Neural crest cell (in vitro differentiated cells): ENCODE measurements at regions not wholly inside any gene's neighbourhood (a gene's known extent, or its start where the extent isn't known, plus 50 kb on each side); places are given as distances from the start of the nearest gene placed in this dataset.

ENCODE experiments used
- DNase-seq: peaks from one replicate; pipeline ENCODE4 v3.0.0; 2021; ENCODE audit warnings: low read depth, mixed read lengths, low spot score
- H3K27ac Mint-ChIP-seq: one replicate; pipeline ENCODE4 v1.8.0; 2021; ENCODE audit warnings: mild to moderate bottlenecking, mixed read lengths; ENCODE audit not compliant: unreplicated experiment
- H3K27me3 Mint-ChIP-seq: 2 replicates; pipeline ENCODE4 v1.8.0; 2021; ENCODE audit warnings: low read depth, mild to moderate bottlenecking, mixed read lengths
- H3K36me3 Mint-ChIP-seq: 2 replicates; pipeline ENCODE4 v1.8.0; 2021; ENCODE audit warnings: low read depth, mild to moderate bottlenecking, mixed read lengths
- H3K4me1 Mint-ChIP-seq: 2 replicates; pipeline ENCODE4 v1.8.0; 2021; ENCODE audit warnings: mixed read lengths
- H3K4me3 Mint-ChIP-seq: one replicate; pipeline ENCODE4 v1.8.0; 2021; ENCODE audit warnings: mild to moderate bottlenecking, mixed read lengths
- H3K9me3 Mint-ChIP-seq: 2 replicates; pipeline ENCODE4 v1.8.0; 2021; ENCODE audit warnings: mixed read lengths
- TF ChIP-seq, protein P1 (sequence below): fragments of 200-600 bp; sonication (generic); conservative IDR thresholded peaks from 2 replicates; pipeline ENCODE4 v1.5.0; 2021; ENCODE audit warnings: antibody characterized with exemption, mild to moderate bottlenecking

- H3K4me3 Mint-ChIP-seq = no peak overlapping the region
- no peaks in the 10 kb centered on the region for H3K9me3 Mint-ChIP-seq
- no peak overlapping the region for H3K27ac Mint-ChIP-seq
- no peaks in the 10 kb centered on the region for H3K4me1 Mint-ChIP-seq
- no peaks in the 10 kb centered on the region for H3K36me3 Mint-ChIP-seq
- TF ChIP-seq, protein P1, sequence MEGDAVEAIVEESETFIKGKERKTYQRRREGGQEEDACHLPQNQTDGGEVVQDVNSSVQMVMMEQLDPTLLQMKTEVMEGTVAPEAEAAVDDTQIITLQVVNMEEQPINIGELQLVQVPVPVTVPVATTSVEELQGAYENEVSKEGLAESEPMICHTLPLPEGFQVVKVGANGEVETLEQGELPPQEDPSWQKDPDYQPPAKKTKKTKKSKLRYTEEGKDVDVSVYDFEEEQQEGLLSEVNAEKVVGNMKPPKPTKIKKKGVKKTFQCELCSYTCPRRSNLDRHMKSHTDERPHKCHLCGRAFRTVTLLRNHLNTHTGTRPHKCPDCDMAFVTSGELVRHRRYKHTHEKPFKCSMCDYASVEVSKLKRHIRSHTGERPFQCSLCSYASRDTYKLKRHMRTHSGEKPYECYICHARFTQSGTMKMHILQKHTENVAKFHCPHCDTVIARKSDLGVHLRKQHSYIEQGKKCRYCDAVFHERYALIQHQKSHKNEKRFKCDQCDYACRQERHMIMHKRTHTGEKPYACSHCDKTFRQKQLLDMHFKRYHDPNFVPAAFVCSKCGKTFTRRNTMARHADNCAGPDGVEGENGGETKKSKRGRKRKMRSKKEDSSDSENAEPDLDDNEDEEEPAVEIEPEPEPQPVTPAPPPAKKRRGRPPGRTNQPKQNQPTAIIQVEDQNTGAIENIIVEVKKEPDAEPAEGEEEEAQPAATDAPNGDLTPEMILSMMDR = no peak
- H3K27me3 Mint-ChIP-seq = peaks cover 56% of the 10 kb centered on the region
- no peak for DNase-seq
Measured at GRCh38 chr5:77569409-77569808, 69.1 kb downstream of the OTP start.

GRCh38 chr5:77568555-77568954, 70.0 kb downstream of the OTP start:
- H3K9me3 Mint-ChIP-seq = no peaks in the 10 kb centered on the region
- peaks cover 50% of the 10 kb centered on the region for H3K27me3 Mint-ChIP-seq
- no peak for DNase-seq
- no peak overlapping the region for H3K27ac Mint-ChIP-seq
- no peaks in the 10 kb centered on the region for H3K4me1 Mint-ChIP-seq
- no peak overlapping the region for H3K4me3 Mint-ChIP-seq
- TF ChIP-seq, protein P1 = no peak
- H3K36me3 Mint-ChIP-seq = no peaks in the 10 kb centered on the region

DNA sequence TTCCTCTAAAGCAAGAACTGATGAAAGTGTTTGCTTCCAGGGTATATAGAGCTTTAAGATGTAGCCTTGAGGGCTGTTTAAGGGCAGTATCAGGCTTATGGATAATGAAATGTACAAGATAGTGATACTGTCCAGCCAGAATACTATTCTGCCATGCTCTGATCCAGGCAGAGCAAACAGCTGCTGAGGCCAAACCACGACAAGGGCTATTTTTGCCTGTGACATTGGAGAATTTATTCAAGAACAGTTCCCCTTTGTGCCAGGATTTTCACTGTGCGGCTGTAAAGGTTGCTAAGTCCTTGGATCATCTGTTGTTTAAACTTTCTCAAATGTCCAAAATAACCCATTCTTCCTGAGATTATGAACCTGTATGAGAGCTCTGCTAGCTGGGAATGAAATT, 70.4 kb downstream of the OTP start:
- Mint-ChIP-seq H3K27me3 (peaks cover 47% of the 10 kb centered on the region), H3K4me1 (no peaks in the 10 kb centered on the region), H3K4me3 (no peak overlapping the region), H3K27ac (no peak overlapping the region), H3K36me3 (no peaks in the 10 kb centered on the region), H3K9me3 (no peaks in the 10 kb centered on the region)
- TF ChIP-seq, protein P1 = no peak
- DNase-seq = no peak

- Mint-ChIP-seq H3K27me3 (peaks cover 25% of the 10 kb centered on the region), H3K36me3 (no peaks in the 10 kb centered on the region)
Measured at GRCh38 chr5:77563475-77563874, 71.4 kb upstream of the WDR41 start.

DNA sequence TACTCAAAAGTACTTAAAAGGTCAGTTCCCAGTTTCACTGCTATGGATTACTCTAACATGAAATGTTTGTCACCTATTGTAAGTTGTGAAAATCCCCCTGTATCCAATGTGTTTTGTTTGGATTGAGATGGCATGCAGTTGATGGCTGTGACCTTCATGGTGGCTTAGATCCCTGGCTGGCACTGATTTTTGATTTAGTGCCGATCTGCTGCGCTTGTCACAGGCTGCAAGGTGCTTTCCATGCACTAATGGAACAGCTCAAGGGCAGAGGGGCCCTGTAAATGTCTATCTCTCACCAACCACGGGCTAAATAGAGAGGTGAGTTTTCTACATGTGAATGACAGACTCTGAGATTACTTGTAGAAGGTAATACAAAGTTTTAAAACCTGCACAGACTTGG, 69.8 kb upstream of the WDR41 start:
- Mint-ChIP-seq H3K36me3 (no peaks in the 10 kb centered on the region), H3K9me3 (no peaks in the 10 kb centered on the region), H3K27me3 (peaks cover 16% of the 10 kb centered on the region), H3K4me1 (no peaks in the 10 kb centered on the region), H3K4me3 (no peak overlapping the region), H3K27ac (no peak overlapping the region)
- TF ChIP-seq, protein P1 = no peak
- DNase-seq = no peak

More at GRCh38 chr5:77563475-77563874, 71.4 kb upstream of the WDR41 start:
- TF ChIP-seq, protein P1 = no peak
- H3K4me1 Mint-ChIP-seq = no peaks in the 10 kb centered on the region
- DNase-seq = no peak
- H3K4me3 Mint-ChIP-seq = no peak overlapping the region
- H3K9me3 Mint-ChIP-seq = no peaks in the 10 kb centered on the region
- no peak overlapping the region for H3K27ac Mint-ChIP-seq
